RWPE2 (cell line): ENCODE measurements at regions not wholly inside any gene's neighbourhood (a gene's known extent, or its start where the extent isn't known, plus 50 kb on each side); places are given as distances from the start of the nearest gene placed in this dataset.

Experiments used
- ATAC-seq: fragments of 200-7000 bp; cut with Tn5 transposase; 3 replicates; pipeline ENCODE4 v1.9.1; 2021; ENCODE audit warnings: low read depth
- DNase-seq: peaks from one replicate; pipeline ENCODE4 v3.0.0-alpha.2; 2020; ENCODE audit warnings: low spot score
- H3K27ac ChIP-seq: fragments of 450-650 bp; 2 replicates; pipeline ENCODE4 v1.5.1; 2017; ENCODE audit warnings: mild to moderate bottlenecking; ENCODE audit not compliant: poor library complexity, severe bottlenecking
- H3K27me3 ChIP-seq: fragments of 250-450 bp; sonication (Bioruptor Pico); 2 replicates; pipeline ENCODE4 v1.5.1; 2021; ENCODE audit warnings: mild to moderate bottlenecking, moderate library complexity; ENCODE audit not compliant: insufficient read depth, poor library complexity, severe bottlenecking
- H3K36me3 ChIP-seq: fragments of 250-450 bp; sonication (Bioruptor Pico); 2 replicates; pipeline ENCODE4 v1.5.1; 2020; ENCODE audit warnings: low read depth, mild to moderate bottlenecking, moderate library complexity
- H3K4me1 ChIP-seq: fragments of 250-450 bp; sonication (Bioruptor Pico); 2 replicates; pipeline ENCODE4 v1.5.1; 2021; ENCODE audit warnings: mild to moderate bottlenecking, moderate library complexity; ENCODE audit not compliant: insufficient read depth, poor library complexity, severe bottlenecking
- H3K4me3 ChIP-seq: fragments of 250-450 bp; sonication (Bioruptor Pico); 2 replicates; pipeline ENCODE4 v1.5.1; 2021; ENCODE audit warnings: mild to moderate bottlenecking, moderate library complexity; ENCODE audit not compliant: severe bottlenecking
- H3K9me3 ChIP-seq: fragments of 250-450 bp; sonication (Bioruptor Pico); 2 replicates; pipeline ENCODE4 v1.5.1; 2021; ENCODE audit warnings: mild to moderate bottlenecking, moderate library complexity; ENCODE audit not compliant: severe bottlenecking
- CTCF ChIP-seq: fragments of 450-650 bp; IDR thresholded peaks from one replicate; pipeline ENCODE4 v1.5.1; 2017; ENCODE audit warnings: mild to moderate bottlenecking, moderate library complexity; ENCODE audit not compliant: poor library complexity, severe bottlenecking

GRCh38 chr10:52984169-52984568 is 211.6 kb upstream of the MBL2 start:
- ATAC-seq = no peak
- Histone ChIP-seq H3K4me3 (no peak overlapping the region), H3K27ac (no peak overlapping the region), H3K27me3 (no peaks in the 10 kb centered on the region), H3K36me3 (no peaks in the 10 kb centered on the region), H3K4me1 (no peaks in the 10 kb centered on the region), H3K9me3 (no peaks in the 10 kb centered on the region)
- DNase-seq = no peak
- no peak for TF ChIP-seq CTCF

- Histone ChIP-seq H3K4me1 (no peaks in the 10 kb centered on the region), H3K4me3 (no peak overlapping the region), H3K9me3 (no peaks in the 10 kb centered on the region), H3K36me3 (no peaks in the 10 kb centered on the region), H3K27ac (no peak overlapping the region), H3K27me3 (no peaks in the 10 kb centered on the region)
- TF ChIP-seq CTCF = no peak
- peak; percentile 36; the same call in 2 of the 3 replicates for ATAC-seq
- DNase-seq = no peak
Measured at GRCh38 chr10:52979295-52979990, 206.9 kb upstream of the MBL2 start.

GRCh38 chr10:52977581-52977980 is 205.0 kb upstream of the MBL2 start:
- no peak for TF ChIP-seq CTCF
- Histone ChIP-seq H3K4me3 (no peak overlapping the region), H3K27me3 (no peaks in the 10 kb centered on the region), H3K27ac (no peak overlapping the region), H3K9me3 (no peaks in the 10 kb centered on the region), H3K36me3 (no peaks in the 10 kb centered on the region), H3K4me1 (no peaks in the 10 kb centered on the region)
- ATAC-seq (no peak), DNase-seq (no peak)

- ATAC-seq (no peak), DNase-seq (no peak)
- H3K9me3 ChIP-seq = no peaks in the 10 kb centered on the region
- H3K27ac ChIP-seq = no peak overlapping the region
- H3K27me3 ChIP-seq = no peaks in the 10 kb centered on the region
- H3K4me1 ChIP-seq = no peaks in the 10 kb centered on the region
- no peaks in the 10 kb centered on the region for H3K36me3 ChIP-seq
- no peak overlapping the region for H3K4me3 ChIP-seq
- TF ChIP-seq CTCF = no peak
Measured at GRCh38 chr10:52967806-52968795, 195.5 kb upstream of the MBL2 start.
